Adipocyte (in vitro differentiated cells): ENCODE measurements at regions not wholly inside any gene's neighbourhood (a gene's known extent, or its start where the extent isn't known, plus 50 kb on each side); places are given as distances from the start of the nearest gene placed in this dataset.
"Not testable (repeated sequence)": the region's sequence is repeated elsewhere in the genome, so short reads cannot be mapped to it uniquely, and the experiment has no call there.

Source experiments
- DNase-seq: peaks from one replicate; pipeline ENCODE4 v3.0.0-alpha.2; 2015; ENCODE audit warnings: low read depth
- H3K27me3 ChIP-seq: replicated peaks from 2 replicates; pipeline ENCODE4 v1.7.0; 2013; ENCODE audit warnings: mild to moderate bottlenecking, low read length, moderate library complexity; ENCODE audit not compliant: control insufficient read depth, insufficient read depth
- H3K36me3 ChIP-seq: 2 replicates; pipeline ENCODE4 v1.7.0; 2013; ENCODE audit warnings: low read length, mild to moderate bottlenecking, moderate library complexity; ENCODE audit not compliant: control insufficient read depth, insufficient read depth, severe bottlenecking
- H3K4me1 ChIP-seq: 2 replicates; pipeline ENCODE4 v1.7.0; 2013; ENCODE audit warnings: mild to moderate bottlenecking, low read length, moderate library complexity; ENCODE audit not compliant: control insufficient read depth, insufficient read depth
- H3K4me3 ChIP-seq: 2 replicates; pipeline ENCODE4 v1.7.0; 2013; ENCODE audit warnings: mild to moderate bottlenecking, low read length, moderate library complexity
- H3K9ac ChIP-seq: 2 replicates; pipeline ENCODE4 v1.7.0; 2013; ENCODE audit warnings: mild to moderate bottlenecking, low read length, moderate library complexity
- H3K9me3 ChIP-seq: 2 replicates; pipeline ENCODE4 v1.7.0; 2013; ENCODE audit warnings: mild to moderate bottlenecking, low read length, moderate library complexity; ENCODE audit not compliant: control insufficient read depth

- H3K27me3 ChIP-seq, H3K4me3 ChIP-seq, H3K9ac ChIP-seq, H3K36me3 ChIP-seq, DNase-seq, H3K9me3 ChIP-seq: not testable (repeated sequence)
- H3K4me1 ChIP-seq: peaks cover 12% of the 10 kb centered on the region
Measured at GRCh38 chr2:131722256-131722655, 194.6 kb downstream of the CCDC74A start.

GRCh38 chr2:131724019-131724418 is 196.3 kb downstream of the CCDC74A start:
- no peaks in the 10 kb centered on the region for H3K9me3 ChIP-seq
- H3K9ac ChIP-seq: no peak overlapping the region
- no peaks in the 10 kb centered on the region for H3K27me3 ChIP-seq
- H3K4me1 ChIP-seq: peaks cover 22% of the 10 kb centered on the region
- H3K36me3 ChIP-seq: peaks cover 6% of the 10 kb centered on the region
- H3K4me3 ChIP-seq: no peak overlapping the region
- no peak for DNase-seq

- H3K9ac ChIP-seq, H3K9me3 ChIP-seq, H3K27me3 ChIP-seq, H3K36me3 ChIP-seq, H3K4me3 ChIP-seq: not testable (repeated sequence)
- peak; percentile 16 for DNase-seq
- peaks cover 10% of the 10 kb centered on the region for H3K4me1 ChIP-seq
Measured at GRCh38 chr2:131728451-131728850, 200.8 kb downstream of the CCDC74A start.

GRCh38 chr2:131733530-131733929 is 205.8 kb downstream of the CCDC74A start:
- H3K36me3 ChIP-seq, H3K4me1 ChIP-seq, H3K9ac ChIP-seq, H3K9me3 ChIP-seq, H3K4me3 ChIP-seq, H3K27me3 ChIP-seq, DNase-seq: not testable (repeated sequence)

- H3K36me3 ChIP-seq, H3K4me1 ChIP-seq, DNase-seq, H3K27me3 ChIP-seq, H3K9me3 ChIP-seq, H3K4me3 ChIP-seq, H3K9ac ChIP-seq: not testable (repeated sequence)
Measured at GRCh38 chr2:131736406-131736805, 208.7 kb downstream of the CCDC74A start.

GRCh38 chr2:131738533-131738932 is 210.8 kb downstream of the CCDC74A start:
- H3K4me1 ChIP-seq, H3K27me3 ChIP-seq, H3K9me3 ChIP-seq, H3K36me3 ChIP-seq, DNase-seq, H3K4me3 ChIP-seq, H3K9ac ChIP-seq: not testable (repeated sequence)

GRCh38 chr2:131738996-131739434 is 211.3 kb downstream of the CCDC74A start:
- not testable (repeated sequence) for H3K9ac ChIP-seq, H3K9me3 ChIP-seq, H3K27me3 ChIP-seq, H3K4me1 ChIP-seq, H3K4me3 ChIP-seq, DNase-seq, H3K36me3 ChIP-seq

GRCh38 chr2:131753640-131754561 is 226.2 kb downstream of the CCDC74A start:
- Histone ChIP-seq H3K4me3 (no peak overlapping the region), H3K9me3 (no peaks in the 10 kb centered on the region), H3K9ac (no peak overlapping the region), H3K4me1 (no peaks in the 10 kb centered on the region), H3K27me3 (no peaks in the 10 kb centered on the region), H3K36me3 (no peaks in the 10 kb centered on the region)
- no peak for DNase-seq

GRCh38 chr2:131754929-131755720 is 227.4 kb downstream of the CCDC74A start:
- Histone ChIP-seq H3K4me1 (no peaks in the 10 kb centered on the region), H3K4me3 (no peak overlapping the region), H3K9me3 (no peaks in the 10 kb centered on the region)

GRCh38 chr2:131756141-131756907 is 228.6 kb downstream of the CCDC74A start:
- H3K36me3 ChIP-seq: no peaks in the 10 kb centered on the region
- H3K4me3 ChIP-seq: no peak overlapping the region
- H3K27me3 ChIP-seq: no peaks in the 10 kb centered on the region
- no peaks in the 10 kb centered on the region for H3K9me3 ChIP-seq
- no peak for DNase-seq
- H3K9ac ChIP-seq: no peak overlapping the region
- H3K4me1 ChIP-seq: no peaks in the 10 kb centered on the region

More at GRCh38 chr2:131754929-131755720, 227.4 kb downstream of the CCDC74A start:
- H3K36me3 ChIP-seq: no peaks in the 10 kb centered on the region
- H3K27me3 ChIP-seq: no peaks in the 10 kb centered on the region
- no peak overlapping the region for H3K9ac ChIP-seq
- no peak for DNase-seq

GRCh38 chr2:131758941-131759340 is 231.3 kb downstream of the CCDC74A start:
- H3K9me3 ChIP-seq, H3K4me1 ChIP-seq, H3K27me3 ChIP-seq, H3K4me3 ChIP-seq, DNase-seq, H3K9ac ChIP-seq, H3K36me3 ChIP-seq: not testable (repeated sequence)
